Esophagus squamous epithelium (tissue), 4 donors: ENCODE measurements at regions not wholly inside any gene's neighbourhood (a gene's known extent, or its start where the extent isn't known, plus 50 kb on each side); places are given as distances from the start of the nearest gene placed in this dataset.

ENCODE experiments used
- CTCF ChIP-seq, 6 experiments: fragments of 450-650 bp in 4 of 6; fragments of 200-600 bp in 2 of 6; sonication (generic) in 2 of 6; IDR thresholded peaks; one replicate each; pipeline ENCODE4 v1.5.1; 2016 to 2019; ENCODE audit warnings: antibody characterized with exemption in 6 of 6, mild to moderate bottlenecking in 4 of 6, moderate library complexity in 4 of 6
- POLR2A ChIP-seq, 4 donors: fragments of 450-650 bp; IDR thresholded peaks; one replicate each; pipeline ENCODE4 v1.6.1; 2017; ENCODE audit warnings: antibody characterized with exemption in 4 of 4, mild to moderate bottlenecking in 4 of 4, moderate library complexity in 3 of 4

GRCh38 chrX:1034717-1035116 is 177.7 kb downstream of the CRLF2 start:
- TF ChIP-seq CTCF (IDR thresholded peaks at IDR 0.05) (no peak), POLR2A (IDR thresholded peaks at IDR 0.05) (no peak)
